ENCODE measurements at regions not wholly inside any gene's neighbourhood (a gene's known extent, or its start where the extent isn't known, plus 50 kb on each side); places are given as distances from the start of the nearest gene placed in this dataset.

DNA sequence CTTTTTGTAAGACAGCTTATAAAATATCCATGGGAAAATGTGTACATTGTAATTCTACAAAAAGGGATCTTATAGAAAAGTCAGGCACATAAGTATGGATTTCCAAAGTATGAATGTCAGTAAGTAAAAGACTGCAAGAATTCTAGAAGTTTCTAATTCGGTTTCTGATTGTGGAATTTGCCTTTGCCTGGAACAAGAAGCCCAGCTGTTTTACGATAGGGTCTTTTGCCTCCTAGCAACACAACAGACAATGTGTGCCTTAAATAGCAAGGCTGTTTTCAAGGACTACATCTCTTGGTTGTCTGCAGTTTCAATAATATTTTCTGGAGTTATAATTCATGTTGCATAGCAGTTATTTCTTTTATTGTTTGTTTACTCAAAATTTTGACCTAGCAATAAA lies 312.9 kb downstream of the MTX2 start:
- intact Hi-C loops (cut with DNase I) = no loop called here

DNA sequence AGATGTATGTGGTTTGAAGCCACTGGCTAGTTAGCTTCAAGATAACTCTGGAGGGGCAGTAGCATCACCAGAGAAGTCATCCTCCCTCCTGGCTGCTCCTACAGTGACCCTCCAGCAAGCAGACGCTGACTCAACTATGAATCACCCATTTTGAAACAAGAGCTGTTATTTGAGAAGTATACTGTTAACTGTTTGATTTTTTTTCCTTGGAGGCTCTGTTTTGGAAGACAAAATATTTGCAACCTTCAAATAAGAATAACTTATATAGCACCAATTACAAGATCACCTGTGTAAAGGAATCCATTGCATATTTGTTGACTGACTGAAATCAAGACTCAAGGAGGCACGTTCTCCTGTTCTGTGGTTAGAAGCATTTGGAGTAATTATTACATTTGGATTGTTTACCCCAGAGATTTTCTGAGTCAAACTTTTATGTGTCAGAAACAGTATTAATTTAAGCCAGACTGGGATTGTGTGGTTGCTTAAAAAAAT lies 313.8 kb downstream of the MTX2 start:
- no peak for DNase-seq (ENCODE audit: low spot score)
- intact Hi-C loops (cut with DNase I) = no loop called here

More for the DNA sequence above, 312.9 kb downstream of the MTX2 start:
- DNase-seq (ENCODE audit: low spot score) = no peak

DNA sequence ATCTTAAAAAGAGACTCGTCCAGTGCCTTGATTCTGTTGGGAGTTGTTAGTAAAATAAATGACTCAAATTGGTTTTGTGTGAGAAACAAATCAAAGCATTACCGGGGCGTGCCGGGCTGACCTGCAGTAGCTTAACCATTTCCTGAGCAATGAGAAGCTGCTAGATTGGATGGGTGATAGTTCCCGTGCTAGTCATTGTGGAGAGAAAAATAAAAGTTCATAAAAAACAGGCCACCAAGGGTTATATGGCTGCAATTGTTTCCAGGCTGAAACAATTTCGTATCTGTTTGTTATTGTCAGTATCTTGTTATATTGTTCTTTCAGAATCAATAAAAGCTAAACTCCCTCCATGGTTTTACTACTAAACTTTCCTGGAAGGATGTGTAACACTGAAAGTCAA lies 314.4 kb downstream of the MTX2 start:
- intact Hi-C loops (cut with DNase I) = no loop called here
- no peak for DNase-seq (ENCODE audit: low spot score)

DNA sequence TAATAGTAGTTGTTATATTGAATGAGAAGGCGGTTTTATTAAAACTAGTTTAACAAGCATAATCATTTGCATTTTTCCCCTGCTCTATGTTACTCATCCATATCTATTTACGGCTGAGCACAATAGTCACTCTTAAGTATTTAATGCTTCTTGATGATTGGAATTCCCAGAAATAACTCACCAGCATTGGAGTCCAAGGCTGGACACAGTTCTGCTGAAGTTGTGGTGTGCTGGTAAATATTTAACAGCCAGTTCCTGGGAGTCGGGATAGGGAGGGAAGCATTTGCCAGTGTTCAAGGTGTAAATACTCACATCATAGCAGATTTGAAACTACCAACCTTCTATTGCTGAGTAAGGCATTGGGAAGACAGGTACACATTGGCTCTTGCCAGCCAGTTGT lies 315.1 kb downstream of the MTX2 start:
- intact Hi-C loops (cut with DNase I) = no loop called here
- no peak for DNase-seq (ENCODE audit: low spot score)

DNA sequence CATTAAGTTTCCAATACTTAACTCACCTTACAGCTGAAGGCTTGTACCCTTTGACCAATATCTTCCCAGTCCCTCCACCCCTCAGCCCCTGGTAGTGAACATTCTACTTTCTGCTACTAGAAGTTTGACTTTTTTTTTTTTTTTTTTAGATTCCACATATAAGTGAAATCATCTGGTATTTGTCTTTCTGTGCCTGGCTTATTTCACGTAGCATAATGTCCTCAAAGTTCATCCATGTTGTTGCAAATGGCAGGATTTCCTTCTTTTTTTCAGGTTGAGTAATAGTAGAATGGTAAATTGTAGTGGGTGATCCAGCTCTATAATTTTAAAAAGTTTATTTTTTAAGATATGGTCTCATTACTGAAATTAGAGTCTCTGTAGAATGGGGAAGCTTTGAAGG lies 316.0 kb downstream of the MTX2 start:
- no peak for DNase-seq (ENCODE audit: low spot score)
- intact Hi-C loops (cut with DNase I) = no loop called here

DNA sequence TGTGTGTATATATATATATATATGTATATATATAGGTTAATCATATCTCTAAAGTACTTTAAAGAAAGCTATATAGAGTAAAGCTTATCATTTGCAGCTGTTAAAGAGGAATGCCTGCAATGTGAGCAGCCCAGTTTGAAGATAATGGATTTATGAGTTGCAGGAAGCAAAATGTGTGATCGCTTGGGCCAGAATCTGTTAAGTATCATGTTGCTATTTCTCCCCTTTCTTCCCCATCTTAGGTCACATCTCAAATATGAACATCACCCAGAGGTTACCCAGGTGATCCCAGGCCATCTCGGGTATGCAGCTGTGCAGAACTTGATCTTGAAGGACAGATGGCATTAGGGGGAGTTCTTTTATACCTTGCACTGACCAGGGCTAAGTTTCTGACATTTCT lies 316.5 kb downstream of the MTX2 start:
- no peak for DNase-seq (ENCODE audit: low spot score)
- intact Hi-C loops (cut with DNase I) = no loop called here

DNA sequence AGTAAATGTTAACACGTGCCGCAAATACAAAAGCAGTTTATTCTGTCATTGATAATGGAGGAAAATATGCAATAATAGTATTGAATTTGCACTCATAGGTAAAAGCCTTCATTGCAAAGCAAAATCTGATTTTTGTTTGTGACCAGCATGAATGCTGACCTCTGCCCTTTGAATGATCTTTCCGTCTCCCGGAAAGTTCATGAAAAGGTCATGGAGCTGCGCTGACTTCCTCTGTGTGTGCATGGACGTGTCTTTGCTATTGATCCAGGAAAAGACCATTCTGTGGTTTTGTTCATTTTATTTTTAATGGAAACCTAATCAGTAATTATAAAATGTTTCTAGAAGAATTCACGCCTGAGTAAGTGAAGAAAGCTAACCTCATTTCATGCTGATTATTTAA lies 320.0 kb downstream of the MTX2 start:
- DNase-seq (ENCODE audit: low spot score) = no peak
- intact Hi-C loops (cut with DNase I) = no loop called here

DNA sequence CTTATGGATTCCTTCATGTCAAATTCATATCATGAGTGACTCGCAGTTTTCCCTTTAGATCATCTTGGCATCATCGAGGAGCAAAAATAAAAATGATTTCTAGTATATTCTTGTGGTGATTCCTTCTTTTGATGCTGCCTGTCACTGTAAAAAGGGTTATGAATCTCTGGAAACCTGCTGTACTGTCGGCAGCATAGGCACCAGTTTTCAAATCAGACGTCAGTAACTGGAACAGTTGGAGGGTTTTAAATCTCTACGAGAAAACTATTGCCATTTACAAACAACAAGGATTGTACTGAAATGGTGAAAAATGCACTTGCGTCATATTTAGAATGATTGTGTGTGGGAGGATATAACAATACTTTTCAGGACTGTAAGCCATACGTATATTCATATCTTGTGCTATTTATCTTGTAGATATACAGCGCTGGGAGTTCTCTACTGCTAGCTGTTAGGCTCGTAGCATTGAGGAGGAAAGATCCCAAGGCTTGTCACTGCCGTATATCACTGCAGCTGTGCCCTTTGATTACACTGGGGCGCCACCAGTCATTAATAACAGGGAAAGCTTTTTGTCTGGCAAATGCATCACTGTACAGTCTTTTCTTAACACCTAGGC lies 320.7 kb downstream of the MTX2 start:
- DNase-seq (ENCODE audit: low spot score) = no peak
- intact Hi-C loops (cut with DNase I) = no loop called here

DNA sequence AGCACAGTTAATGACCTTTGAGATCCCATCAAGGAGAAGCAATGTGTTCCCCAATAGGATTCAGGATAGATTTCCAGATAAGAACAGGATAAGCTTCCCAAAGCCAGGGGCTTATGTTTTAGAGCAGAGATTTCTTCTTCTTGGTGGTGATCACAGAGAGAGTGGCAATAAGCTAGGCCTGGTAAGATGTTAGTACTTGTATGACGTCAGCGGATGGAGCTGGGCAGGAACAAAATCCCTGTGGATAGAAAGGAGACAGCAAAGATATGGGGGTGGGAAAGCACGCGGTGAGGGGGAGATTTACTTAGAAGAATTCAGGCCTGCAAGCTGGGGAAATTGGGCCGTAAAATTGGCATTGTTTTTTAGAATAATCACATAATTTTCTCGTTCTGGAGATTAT lies 323.0 kb downstream of the MTX2 start:
- intact Hi-C loops (cut with DNase I) = no loop called here
- DNase-seq (ENCODE audit: low spot score) = no peak

DNA sequence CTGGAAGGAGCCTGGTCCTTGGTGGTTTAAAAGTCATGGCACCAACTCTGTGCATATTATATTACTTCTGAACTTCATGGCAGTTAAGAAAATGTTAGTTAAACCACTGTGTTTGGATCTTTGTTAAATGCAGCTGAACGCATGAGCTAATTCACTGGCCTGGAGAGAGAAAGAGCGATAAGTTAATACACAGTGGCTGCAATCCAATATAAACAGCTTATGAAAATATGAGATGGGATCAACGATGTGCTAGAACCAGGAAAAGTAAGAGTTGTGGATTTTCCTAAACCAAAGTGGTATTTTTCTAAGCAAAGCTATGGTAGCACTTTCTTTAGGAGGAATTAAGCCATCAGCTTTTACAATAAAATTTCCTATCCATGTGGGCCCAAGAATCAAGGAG lies 326.7 kb downstream of the MTX2 start:
- intact Hi-C loops (cut with DNase I) = no loop called here
- DNase-seq (ENCODE audit: low spot score) = no peak

DNA sequence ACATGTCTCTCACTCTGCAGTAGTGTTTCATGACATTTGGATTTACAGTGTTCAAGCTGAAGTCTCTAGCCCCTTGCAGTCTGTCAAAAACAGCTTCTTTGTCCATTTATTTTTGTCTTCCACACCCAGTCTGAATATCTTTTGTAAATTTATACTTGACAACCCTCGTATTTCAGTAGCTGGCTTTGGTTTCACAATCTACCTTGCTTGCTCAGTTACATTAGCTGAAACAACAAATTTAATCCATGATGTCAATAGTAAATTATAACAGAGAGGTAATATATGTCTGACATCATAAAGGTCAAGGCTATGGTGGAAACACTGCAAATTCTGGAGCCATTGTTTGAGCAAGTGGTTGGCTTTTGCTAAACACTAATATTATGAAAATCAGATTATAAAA lies 328.7 kb downstream of the MTX2 start:
- no peak for DNase-seq (ENCODE audit: low spot score)
- intact Hi-C loops (cut with DNase I) = no loop called here

DNA sequence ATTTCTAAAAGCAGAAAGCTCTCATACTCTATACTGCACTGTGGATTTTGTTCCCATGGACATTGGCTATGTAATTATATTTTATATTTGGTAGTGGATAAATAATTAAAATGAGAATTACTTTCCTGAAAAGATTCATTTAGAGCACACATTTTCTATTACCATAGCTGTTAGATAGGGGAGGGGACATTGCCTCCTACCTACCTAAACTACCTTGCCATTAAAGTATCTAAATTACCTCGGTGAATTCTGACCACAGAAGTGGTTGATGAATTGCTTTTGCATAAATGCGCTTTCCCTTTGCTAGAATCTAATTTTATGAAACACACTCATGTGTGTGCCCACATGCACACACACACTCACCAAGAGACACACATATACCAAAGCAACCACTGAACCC lies 329.1 kb downstream of the MTX2 start:
- intact Hi-C loops (cut with DNase I) = no loop called here
- no peak for DNase-seq (ENCODE audit: low spot score)

DNA sequence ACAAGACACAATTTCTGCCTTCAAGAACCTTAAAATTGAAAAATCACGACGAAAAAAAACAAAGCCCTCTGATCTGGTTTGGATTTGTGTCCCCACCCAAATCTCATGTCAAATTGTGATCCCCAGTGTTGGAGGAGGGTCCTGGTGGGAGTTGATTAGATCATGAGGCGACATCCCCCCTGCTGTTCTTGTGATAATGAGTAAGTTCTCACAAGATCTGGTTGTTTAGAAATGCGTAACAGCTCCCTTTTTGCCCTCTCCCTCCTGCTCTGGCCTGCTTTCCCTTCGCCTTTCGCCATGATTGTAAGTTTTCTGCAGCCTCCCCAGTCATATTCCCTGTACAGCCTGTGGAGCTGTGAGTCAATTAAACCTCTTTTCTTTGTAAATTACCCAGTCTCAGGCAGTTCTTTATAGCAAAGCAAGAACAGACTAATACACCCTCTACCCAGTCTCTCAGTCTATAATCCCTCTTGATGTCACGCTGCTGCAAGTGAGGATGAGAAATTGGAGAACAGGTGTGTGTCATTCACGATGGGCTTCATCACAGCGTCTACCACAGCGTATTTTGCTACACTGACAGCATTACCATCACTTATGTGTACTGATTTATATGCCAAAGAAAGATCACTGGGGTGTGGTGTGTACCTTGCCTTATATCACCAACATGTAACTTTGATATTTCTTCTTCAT lies 330.7 kb downstream of the MTX2 start:
- no peak for DNase-seq (ENCODE audit: low spot score)

DNA sequence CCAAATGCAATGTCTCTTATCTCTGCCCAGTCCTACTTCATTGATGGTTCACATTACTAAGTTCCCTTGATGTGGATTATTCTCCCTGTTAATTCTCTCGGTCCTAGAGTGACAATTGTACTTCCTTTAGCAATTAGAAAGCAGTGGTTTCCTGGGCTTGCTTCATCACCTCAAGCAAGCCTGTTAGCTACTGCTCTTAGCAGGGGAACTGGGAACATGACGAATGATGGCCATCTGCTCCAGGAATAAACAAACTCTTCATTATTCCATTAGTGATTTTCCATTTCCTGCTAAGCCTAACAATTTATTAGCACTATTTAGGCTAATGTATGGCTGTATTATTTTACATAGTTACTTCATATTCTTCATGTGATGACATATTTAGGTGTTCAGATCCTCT lies 331.8 kb downstream of the MTX2 start:
- intact Hi-C loops (cut with DNase I) = no loop called here
- DNase-seq (ENCODE audit: low spot score) = no peak

More for the DNA sequence above, 330.7 kb downstream of the MTX2 start:
- intact Hi-C loops (cut with DNase I) = no loop called here

DNA sequence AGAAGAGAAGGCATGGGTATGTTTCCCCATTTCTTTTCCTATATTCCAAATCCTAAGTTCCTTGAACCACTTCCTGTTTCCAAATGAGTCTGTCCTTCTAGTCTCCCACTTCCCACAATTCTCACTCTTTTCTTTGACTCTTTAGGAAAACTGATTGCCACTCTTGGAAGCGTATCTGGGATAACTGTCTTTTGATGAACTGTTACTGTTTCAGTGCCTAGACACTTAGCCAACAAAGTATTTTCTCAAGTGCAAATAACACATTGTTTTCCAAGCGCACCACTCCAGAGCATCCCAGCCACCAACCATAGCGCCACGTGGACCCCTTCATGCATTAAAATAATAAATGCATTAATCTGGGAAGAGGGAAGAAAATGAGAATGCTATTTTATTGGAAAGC lies 342.8 kb downstream of the MTX2 start:
- intact Hi-C loops (cut with DNase I) = no loop called here
- no peak for DNase-seq (ENCODE audit: low spot score)

DNA sequence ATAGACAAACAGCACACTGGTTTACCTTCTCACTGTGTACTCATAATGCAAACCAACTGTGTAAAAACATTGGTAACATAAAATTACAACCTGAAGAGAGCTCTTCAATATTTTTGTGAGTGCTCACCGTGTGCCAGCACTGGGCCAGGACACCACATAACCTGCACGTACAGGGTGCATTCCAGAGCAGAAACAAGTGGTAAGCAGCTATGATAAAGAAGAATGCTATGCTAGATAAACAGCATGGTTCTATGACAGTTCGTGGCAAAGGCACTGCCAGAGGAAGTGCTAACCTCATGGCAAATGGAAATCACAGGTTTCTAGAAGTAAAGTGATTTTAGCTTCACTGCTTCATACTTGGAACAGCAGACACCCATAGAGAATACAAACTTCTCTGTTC lies 343.5 kb downstream of the MTX2 start:
- intact Hi-C loops (cut with DNase I) = no loop called here
- DNase-seq (ENCODE audit: low spot score) = no peak

DNA sequence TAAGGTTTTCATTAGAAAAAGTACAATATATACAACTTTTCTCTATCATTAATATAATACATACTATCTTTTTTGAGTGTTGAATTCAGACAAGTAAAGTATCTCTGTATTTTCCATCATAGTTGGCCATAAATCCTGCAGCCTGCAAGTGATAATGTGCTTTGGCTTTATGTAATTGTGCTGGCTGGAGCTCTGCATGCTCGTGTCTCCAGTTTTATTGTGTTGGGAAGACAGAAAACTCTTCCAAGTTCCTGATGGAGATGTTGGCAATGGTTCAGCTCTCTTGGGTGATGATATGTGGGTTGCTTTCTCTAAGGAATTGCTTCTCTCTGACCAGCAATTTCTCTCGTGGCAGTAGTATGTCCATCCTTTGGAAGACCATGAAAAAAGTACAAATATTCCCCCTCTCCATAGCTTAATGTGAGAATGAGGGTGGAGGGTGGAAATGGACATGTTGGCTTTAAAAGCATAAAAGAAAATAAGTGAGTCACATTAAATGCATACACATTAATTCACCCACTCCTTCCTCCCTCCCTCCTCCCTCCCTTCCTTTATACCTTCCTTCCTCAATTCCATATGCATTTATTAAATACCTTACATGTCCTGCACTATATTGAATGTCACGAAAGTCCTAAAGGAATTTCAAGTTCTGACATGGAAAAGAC lies 344.2 kb downstream of the MTX2 start:
- no peak for DNase-seq (ENCODE audit: low spot score)
- intact Hi-C loops (cut with DNase I) = no loop called here

DNA sequence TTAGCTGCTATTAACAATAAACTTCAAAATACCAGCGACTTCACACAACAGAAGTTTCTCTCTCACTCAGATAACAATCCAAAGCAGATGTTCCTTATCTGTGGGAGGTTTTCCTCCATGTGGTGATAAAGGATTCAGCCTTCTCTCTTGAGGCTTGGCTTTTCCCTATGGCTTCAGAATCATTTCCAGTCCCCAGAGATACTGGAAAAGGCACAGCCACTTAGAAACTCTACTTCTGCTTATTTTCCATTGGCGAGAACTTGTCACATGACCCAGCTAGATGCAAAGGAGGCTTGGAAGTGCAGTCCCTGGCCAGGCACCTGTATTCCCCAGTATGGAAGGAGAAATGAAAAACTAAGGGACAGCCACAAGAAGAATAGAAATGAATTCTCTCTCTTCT lies 344.8 kb downstream of the MTX2 start:
- intact Hi-C loops (cut with DNase I) = no loop called here
- no peak for DNase-seq (ENCODE audit: low spot score)

DNA sequence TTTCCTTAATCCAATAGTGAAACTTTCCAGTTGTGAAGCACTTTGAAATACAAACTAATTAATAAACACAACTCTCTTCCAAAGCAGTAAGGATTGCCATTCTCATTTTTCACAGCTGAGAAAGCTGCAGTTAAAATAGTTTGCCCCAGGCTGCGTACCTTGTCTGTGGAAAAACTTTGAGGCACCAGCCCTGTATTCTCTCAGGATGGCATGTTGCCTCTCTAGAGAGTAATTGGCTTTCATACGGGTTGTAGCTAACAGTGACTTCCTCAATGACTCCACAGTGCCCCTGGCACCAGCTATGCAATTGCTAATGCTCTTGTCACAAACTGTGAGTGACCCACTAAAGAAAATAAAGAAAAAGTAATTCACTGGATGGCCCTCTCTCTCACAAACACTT lies 345.7 kb downstream of the MTX2 start:
- intact Hi-C loops (cut with DNase I) = no loop called here
- DNase-seq (ENCODE audit: low spot score) = no peak

DNA sequence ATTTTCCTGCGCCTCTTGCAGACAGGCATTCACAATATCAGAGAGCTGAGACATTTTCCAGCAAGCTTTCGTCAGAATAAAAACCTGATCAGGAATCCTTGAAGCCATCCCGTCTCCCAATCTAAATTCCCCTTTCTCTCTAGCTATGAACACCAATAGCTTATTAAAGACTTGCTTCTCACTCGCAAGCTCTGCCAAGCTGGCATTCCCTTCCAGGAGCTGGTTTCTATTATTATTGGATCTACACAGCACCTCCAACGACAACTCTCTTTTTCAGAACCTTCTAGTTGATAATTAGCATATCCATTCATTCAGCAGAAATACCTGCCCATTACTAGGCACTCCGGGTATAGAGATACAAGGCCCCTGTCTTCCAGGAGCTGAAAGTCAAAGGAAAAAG lies 350.3 kb downstream of the MTX2 start:
- intact Hi-C loops (cut with DNase I) = no loop called here
- no peak for DNase-seq (ENCODE audit: low spot score)

DNA sequence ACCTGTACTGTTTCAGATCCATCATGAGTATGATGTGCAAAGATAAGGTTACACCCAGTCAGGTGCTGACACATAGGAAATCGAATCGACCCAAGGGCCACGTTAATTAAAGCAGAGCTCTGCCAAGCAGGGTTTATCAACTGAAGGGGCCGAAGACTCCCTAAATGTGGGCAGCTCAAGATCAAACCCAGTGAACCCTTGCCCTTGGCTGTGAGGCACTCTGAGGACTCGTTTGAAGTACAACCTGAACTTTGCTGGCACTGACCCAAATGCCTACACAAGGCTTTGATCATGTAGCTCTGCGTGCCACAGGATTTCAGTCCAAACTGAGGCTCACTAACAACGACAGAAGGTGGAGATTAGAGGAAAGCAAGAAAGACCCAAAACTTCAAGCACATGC lies 352.1 kb downstream of the MTX2 start:
- intact Hi-C loops (cut with DNase I) = no loop called here
- no peak for DNase-seq (ENCODE audit: low spot score)

Data from cardiac septum (tissue), 1 donor.